K562 (cell line): ENCODE measurements at regions not wholly inside any gene's neighbourhood (a gene's known extent, or its start where the extent isn't known, plus 50 kb on each side); places are given as distances from the start of the nearest gene placed in this dataset.

Experiments
- ATF1 ChIP-seq, 2 experiments: fragments of 450-650 bp in 1 of 2; IDR thresholded peaks; 2 replicates each; pipeline ENCODE4 v1.6.1; 2016; ENCODE audit warnings: missing compliant biosample characterization in 1 of 2, missing genetic modification characterization in 1 of 2
- DNMT1 ChIP-seq: fragments of 450-650 bp; IDR thresholded peaks from 2 replicates; pipeline ENCODE4 v1.6.1; 2016; ENCODE audit warnings: antibody characterized with exemption, mild to moderate bottlenecking
- EHMT2 ChIP-seq: fragments of 450-650 bp; IDR thresholded peaks from 2 replicates; pipeline ENCODE4 v1.6.1; 2018; ENCODE audit warnings: antibody characterized with exemption
- GABPB2 ChIP-seq: fragments of 250-450 bp; sonication (Bioruptor Pico); conservative IDR thresholded peaks from 2 replicates; pipeline ENCODE4 v1.5.1; 2021; ENCODE audit warnings: mild to moderate bottlenecking
- MTF1 ChIP-seq: fragments of 250-450 bp; sonication (Bioruptor Pico); IDR thresholded peaks from 2 replicates; pipeline ENCODE4 v1.9.0; 2021; ENCODE audit warnings: moderate library complexity, mild to moderate bottlenecking, inconsistent platforms, borderline replicate concordance
- MYNN ChIP-seq, 2 experiments: sonication (generic); formaldehyde crosslinking in 1 of 2; IDR thresholded peaks; 2 replicates each; pipeline versions ENCODE4 v1.5.0 to v1.6.1; 2016 to 2020; ENCODE audit warnings: antibody characterized with exemption in 1 of 2, missing genetic modification reagents in 1 of 2
- RBM17 ChIP-seq: fragments of 200-400 bp; formaldehyde crosslinking; IDR thresholded peaks from 2 replicates; pipeline ENCODE4 v1.6.1; 2017; ENCODE audit warnings: low read depth, mild to moderate bottlenecking, low read length, borderline replicate concordance
- SETDB1 ChIP-seq: IDR thresholded peaks from one replicate; pipeline ENCODE4 v1.6.1; 2012; ENCODE audit warnings: low read length, control low read depth, inconsistent platforms
- ZNF449 ChIP-seq: fragments of 250-450 bp; sonication (Bioruptor Pico); IDR thresholded peaks from 2 replicates; pipeline ENCODE4 v1.8.0; 2022; ENCODE audit warnings: moderate library complexity, mild to moderate bottlenecking, inconsistent platforms
- TF ChIP-seq, protein P1 (sequence below): sonication (generic); formaldehyde crosslinking; IDR thresholded peaks from 2 replicates; pipeline ENCODE4 v1.8.0; 2022; ENCODE audit warnings: mild to moderate bottlenecking, low read depth, missing genetic modification reagents
- TF ChIP-seq, protein P2 (sequence below): fragments of 450-650 bp; formaldehyde crosslinking; IDR thresholded peaks from 2 replicates; pipeline ENCODE4 v1.4.0; 2020; ENCODE audit warnings: mild to moderate bottlenecking, moderate library complexity

DNA sequence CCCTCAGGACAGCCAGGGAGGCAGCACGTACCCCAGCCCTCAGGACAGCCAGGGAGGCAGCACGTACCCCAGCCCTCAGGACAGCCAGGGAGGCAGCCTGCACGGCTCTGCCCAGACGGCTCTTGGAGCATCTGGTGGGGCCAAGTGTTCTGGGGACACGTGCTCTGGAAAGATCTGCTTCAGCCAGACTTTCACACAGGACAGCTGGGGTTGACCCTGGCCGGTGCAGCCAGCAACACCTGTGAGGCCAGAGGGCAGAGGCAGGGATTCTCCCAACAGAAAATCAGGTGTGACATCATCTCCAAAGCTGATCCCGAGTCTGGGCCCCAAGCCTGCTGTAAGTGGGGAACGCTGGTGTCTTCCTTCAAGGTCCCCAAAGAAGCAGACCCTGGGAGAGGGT, 55.5 kb upstream of the SLCO4A1 start (continued):
- TF ChIP-seq, protein P1, sequence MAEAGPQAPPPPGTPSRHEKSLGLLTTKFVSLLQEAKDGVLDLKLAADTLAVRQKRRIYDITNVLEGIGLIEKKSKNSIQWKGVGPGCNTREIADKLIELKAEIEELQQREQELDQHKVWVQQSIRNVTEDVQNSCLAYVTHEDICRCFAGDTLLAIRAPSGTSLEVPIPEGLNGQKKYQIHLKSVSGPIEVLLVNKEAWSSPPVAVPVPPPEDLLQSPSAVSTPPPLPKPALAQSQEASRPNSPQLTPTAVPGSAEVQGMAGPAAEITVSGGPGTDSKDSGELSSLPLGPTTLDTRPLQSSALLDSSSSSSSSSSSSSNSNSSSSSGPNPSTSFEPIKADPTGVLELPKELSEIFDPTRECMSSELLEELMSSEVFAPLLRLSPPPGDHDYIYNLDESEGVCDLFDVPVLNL (CRISPR knock-in tag) = no peak
- TF ChIP-seq MYNN (IDR thresholded peaks at IDR 0.05) (no peak), MYNN (CRISPR knock-in tag; IDR thresholded peaks at IDR 0.05) (no peak), EHMT2 (no peak), RBM17 (no peak), DNMT1 (no peak), ZNF449 (no peak), ATF1 (CRISPR knock-in tag; IDR thresholded peaks at IDR 0.05) (no peak), ATF1 (tag; IDR thresholded peaks at IDR 0.05) (no peak), GABPB2 (CRISPR knock-in tag) (no peak), SETDB1 (no peak), MTF1 (CRISPR knock-in tag) (no peak)
- TF ChIP-seq, protein P2, sequence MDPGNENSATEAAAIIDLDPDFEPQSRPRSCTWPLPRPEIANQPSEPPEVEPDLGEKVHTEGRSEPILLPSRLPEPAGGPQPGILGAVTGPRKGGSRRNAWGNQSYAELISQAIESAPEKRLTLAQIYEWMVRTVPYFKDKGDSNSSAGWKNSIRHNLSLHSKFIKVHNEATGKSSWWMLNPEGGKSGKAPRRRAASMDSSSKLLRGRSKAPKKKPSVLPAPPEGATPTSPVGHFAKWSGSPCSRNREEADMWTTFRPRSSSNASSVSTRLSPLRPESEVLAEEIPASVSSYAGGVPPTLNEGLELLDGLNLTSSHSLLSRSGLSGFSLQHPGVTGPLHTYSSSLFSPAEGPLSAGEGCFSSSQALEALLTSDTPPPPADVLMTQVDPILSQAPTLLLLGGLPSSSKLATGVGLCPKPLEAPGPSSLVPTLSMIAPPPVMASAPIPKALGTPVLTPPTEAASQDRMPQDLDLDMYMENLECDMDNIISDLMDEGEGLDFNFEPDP (CRISPR knock-in tag) = no peak
